Keratinocyte (primary cell): ENCODE measurements at regions not wholly inside any gene's neighbourhood (a gene's known extent, or its start where the extent isn't known, plus 50 kb on each side); places are given as distances from the start of the nearest gene placed in this dataset.

Experiments
- CTCF ChIP-seq, 3 experiments: IDR thresholded peaks in 1 of 3; conservative IDR thresholded peaks in 1 of 3; optimal IDR thresholded peaks in 1 of 3; 2 replicates in 2 of 3; 3 replicates in 1 of 3; pipeline versions ENCODE3 to v1.5.1; 2011; ENCODE audit warnings: low read length in 3 of 3, mild to moderate bottlenecking in 3 of 3, moderate library complexity in 2 of 3, control low read depth in 1 of 3, inconsistent platforms in 1 of 3; ENCODE audit not compliant: insufficient read depth in 2 of 3; ENCODE audit errors: extremely low read depth in 1 of 3
- EZH2 ChIP-seq: IDR thresholded peaks from one replicate; pipeline ENCODE4 v1.6.1; 2012; ENCODE audit warnings: inconsistent platforms, mild to moderate bottlenecking, low read length, moderate library complexity

GRCh38 chr21:16243396-16243795, 513.6 kb downstream of the USP25 start:
- no peak for TF ChIP-seq CTCF (optimal IDR thresholded peaks at IDR 0.05 in 1 of 3, IDR thresholded peaks at IDR 0.05 in 1 of 3, conservative IDR thresholded peaks at IDR 0.05 in 1 of 3; ENCODE audit: extremely low read depth in 1 of 3, insufficient read depth in 2 of 3, low read length in 3 of 3)
- no peak for TF ChIP-seq EZH2
